ENCODE measurements at regions not wholly inside any gene's neighbourhood (a gene's known extent, or its start where the extent isn't known, plus 50 kb on each side); places are given as distances from the start of the nearest gene placed in this dataset.

DNA sequence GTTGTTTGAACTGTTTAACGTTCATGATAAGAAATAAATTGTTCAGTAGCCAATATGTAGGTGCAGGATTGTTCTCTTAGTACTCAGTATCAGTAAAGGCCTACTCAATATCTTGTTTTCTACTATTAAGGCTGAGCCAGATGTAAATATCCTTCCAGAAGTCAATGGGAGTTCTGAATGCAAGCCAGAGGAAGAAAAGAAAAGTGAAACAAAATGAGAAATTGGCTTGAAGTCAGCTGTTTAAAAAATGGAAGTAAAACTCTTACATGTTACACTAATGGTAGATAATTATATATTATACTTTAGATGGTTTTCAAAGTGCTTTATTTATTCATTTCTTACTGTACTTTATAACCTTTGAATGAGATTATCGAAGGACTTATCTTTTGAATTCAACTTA lies 1417.9 kb downstream of the ADGRL3 start:
- no peak for TF ChIP-seq CTCF (IDR thresholded peaks at IDR 0.05)
- no peak for TF ChIP-seq POLR2A (IDR thresholded peaks at IDR 0.05)

Data from esophagus squamous epithelium (tissue), 4 donors.